SK-N-SH treated with all-trans-retinoic acid at 6 μM for 48 hours (cell line): ENCODE measurements at regions not wholly inside any gene's neighbourhood (a gene's known extent, or its start where the extent isn't known, plus 50 kb on each side); places are given as distances from the start of the nearest gene placed in this dataset.

Experiments
- ATAC-seq: fragments of 200-7000 bp; cut with Tn5 transposase; 3 replicates; pipeline ENCODE4 v1.9.1; 2020; ENCODE audit warnings: mild to moderate bottlenecking, moderate library complexity
- ARNTL ChIP-seq: fragments of 450-650 bp; formaldehyde crosslinking; IDR thresholded peaks from 2 replicates; pipeline ENCODE4 v1.5.0; 2020; ENCODE audit warnings: low read depth, mild to moderate bottlenecking, moderate library complexity, borderline replicate concordance
- BACH2 ChIP-seq: fragments of 250-450 bp; sonication (Bioruptor Pico); IDR thresholded peaks from 2 replicates; pipeline ENCODE4 v1.9.0; 2021; ENCODE audit warnings: mild to moderate bottlenecking, borderline replicate concordance
- CREB5 ChIP-seq: fragments of 250-450 bp; sonication (Bioruptor Pico); IDR thresholded peaks from 2 replicates; pipeline ENCODE4 v1.5.1; 2020; ENCODE audit warnings: low read depth, mild to moderate bottlenecking, moderate library complexity
- CSDC2 ChIP-seq: fragments of 250-450 bp; sonication (Bioruptor Pico); IDR thresholded peaks from 2 replicates; pipeline ENCODE4 v1.5.0; 2020; ENCODE audit warnings: mild to moderate bottlenecking, moderate library complexity
- CSRNP3 ChIP-seq: fragments of 250-450 bp; sonication (Bioruptor Pico); IDR thresholded peaks from 2 replicates; pipeline ENCODE4 v1.5.1; 2021; ENCODE audit warnings: mild to moderate bottlenecking, moderate library complexity
- ESRRG ChIP-seq: fragments of 250-450 bp; sonication (Bioruptor Pico); IDR thresholded peaks from 2 replicates; pipeline ENCODE4 v1.6.1; 2021; ENCODE audit warnings: mild to moderate bottlenecking
- GLIS3 ChIP-seq: fragments of 250-450 bp; sonication (Bioruptor Pico); IDR thresholded peaks from 2 replicates; pipeline ENCODE4 v1.5.0; 2020; ENCODE audit warnings: mild to moderate bottlenecking, moderate library complexity
- ISL1 ChIP-seq: fragments of 250-450 bp; sonication (Bioruptor Pico); IDR thresholded peaks from 2 replicates; pipeline ENCODE4 v2.1.2; 2022; ENCODE audit warnings: mild to moderate bottlenecking, moderate library complexity
- OSR1 ChIP-seq: fragments of 250-450 bp; sonication (Bioruptor Pico); IDR thresholded peaks from 2 replicates; pipeline ENCODE4 v1.8.0; 2022; ENCODE audit warnings: moderate library complexity, mild to moderate bottlenecking, inconsistent platforms
- PATZ1 ChIP-seq: fragments of 250-450 bp; sonication (Bioruptor Pico); IDR thresholded peaks from 2 replicates; pipeline ENCODE4 v1.8.0; 2020; ENCODE audit warnings: mild to moderate bottlenecking, moderate library complexity, borderline replicate concordance
- PPARA ChIP-seq: fragments of 250-450 bp; sonication (Bioruptor Pico); IDR thresholded peaks from 2 replicates; pipeline ENCODE4 v1.5.0; 2020; ENCODE audit warnings: mild to moderate bottlenecking, borderline replicate concordance
- RARB ChIP-seq: fragments of 250-450 bp; sonication (Bioruptor Pico); IDR thresholded peaks from 2 replicates; pipeline ENCODE4 v1.8.0; 2021; ENCODE audit warnings: mild to moderate bottlenecking, moderate library complexity
- SNAI2 ChIP-seq: fragments of 250-450 bp; sonication (Bioruptor Pico); IDR thresholded peaks from 2 replicates; pipeline ENCODE4 v1.5.0; 2020; ENCODE audit warnings: mild to moderate bottlenecking, moderate library complexity
- TCF4 ChIP-seq: fragments of 250-450 bp; sonication (Bioruptor Pico); IDR thresholded peaks from 2 replicates; pipeline ENCODE4 v1.8.0; 2021; ENCODE audit warnings: mild to moderate bottlenecking, moderate library complexity, borderline replicate concordance
- TOX ChIP-seq: fragments of 250-450 bp; sonication (Bioruptor Pico); IDR thresholded peaks from 2 replicates; pipeline ENCODE4 v1.8.0; 2021; ENCODE audit warnings: mild to moderate bottlenecking, moderate library complexity, borderline replicate concordance
- TSHZ2 ChIP-seq: fragments of 250-450 bp; sonication (Bioruptor Pico); IDR thresholded peaks from 2 replicates; pipeline ENCODE4 v1.5.0; 2020; ENCODE audit warnings: mild to moderate bottlenecking, moderate library complexity
- ZFP3 ChIP-seq: fragments of 250-450 bp; sonication (Bioruptor Pico); IDR thresholded peaks from 2 replicates; pipeline ENCODE4 v1.5.0; 2020; ENCODE audit warnings: mild to moderate bottlenecking, moderate library complexity
- ZFP30 ChIP-seq: fragments of 450-650 bp; formaldehyde crosslinking; IDR thresholded peaks from 2 replicates; pipeline ENCODE4 v1.5.0; 2022; ENCODE audit warnings: mild to moderate bottlenecking, moderate library complexity
- ZNF70 ChIP-seq: fragments of 450-650 bp; formaldehyde crosslinking; IDR thresholded peaks from 2 replicates; pipeline ENCODE4 v1.5.0; 2020; ENCODE audit warnings: mild to moderate bottlenecking, moderate library complexity
- ZNF8 ChIP-seq: fragments of 450-650 bp; formaldehyde crosslinking; IDR thresholded peaks from 2 replicates; pipeline ENCODE4 v1.5.0; 2020; ENCODE audit warnings: mild to moderate bottlenecking, moderate library complexity
- TF ChIP-seq, protein P1 (sequence below): fragments of 250-450 bp; sonication (Bioruptor Pico); IDR thresholded peaks from 2 replicates; pipeline ENCODE4 v1.8.0; 2021; ENCODE audit warnings: low read depth, mild to moderate bottlenecking, moderate library complexity, borderline replicate concordance

DNA sequence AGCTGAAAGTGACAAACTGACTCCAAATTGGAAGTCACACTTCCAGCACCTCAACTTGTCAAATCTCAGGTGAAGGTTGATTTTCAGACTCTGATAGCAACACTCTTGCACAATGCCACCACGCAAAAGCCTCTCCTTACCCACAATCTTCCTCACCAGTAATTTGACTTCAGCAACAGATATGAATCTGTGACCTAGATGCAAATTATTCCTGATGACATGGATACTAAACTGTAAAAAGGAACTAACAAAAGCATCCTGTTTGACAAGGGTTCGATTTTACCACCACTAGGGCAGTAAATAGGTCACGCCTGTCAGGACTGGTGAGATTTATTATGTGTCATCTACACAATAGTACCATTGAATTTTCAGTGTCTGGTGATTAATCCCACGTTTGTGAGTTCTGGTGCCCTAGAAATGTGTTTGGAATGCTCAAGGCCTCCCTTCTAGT lies 134.4 kb upstream of the COL21A1 start:
- TF ChIP-seq CSRNP3 (CRISPR knock-in tag) (no peak), TCF4 (no peak), ZFP3 (CRISPR knock-in tag) (no peak), PATZ1 (CRISPR knock-in tag) (no peak), ZNF70 (CRISPR knock-in tag) (no peak), ZFP30 (CRISPR knock-in tag) (no peak), RARB (CRISPR knock-in tag) (no peak), SNAI2 (CRISPR knock-in tag) (no peak), TOX (CRISPR knock-in tag) (no peak), ISL1 (CRISPR knock-in tag) (no peak), GLIS3 (CRISPR knock-in tag) (no peak), ARNTL (CRISPR knock-in tag) (no peak), OSR1 (CRISPR knock-in tag) (no peak), TSHZ2 (no peak), PPARA (no peak), CREB5 (no peak)
- TF ChIP-seq, protein P1, sequence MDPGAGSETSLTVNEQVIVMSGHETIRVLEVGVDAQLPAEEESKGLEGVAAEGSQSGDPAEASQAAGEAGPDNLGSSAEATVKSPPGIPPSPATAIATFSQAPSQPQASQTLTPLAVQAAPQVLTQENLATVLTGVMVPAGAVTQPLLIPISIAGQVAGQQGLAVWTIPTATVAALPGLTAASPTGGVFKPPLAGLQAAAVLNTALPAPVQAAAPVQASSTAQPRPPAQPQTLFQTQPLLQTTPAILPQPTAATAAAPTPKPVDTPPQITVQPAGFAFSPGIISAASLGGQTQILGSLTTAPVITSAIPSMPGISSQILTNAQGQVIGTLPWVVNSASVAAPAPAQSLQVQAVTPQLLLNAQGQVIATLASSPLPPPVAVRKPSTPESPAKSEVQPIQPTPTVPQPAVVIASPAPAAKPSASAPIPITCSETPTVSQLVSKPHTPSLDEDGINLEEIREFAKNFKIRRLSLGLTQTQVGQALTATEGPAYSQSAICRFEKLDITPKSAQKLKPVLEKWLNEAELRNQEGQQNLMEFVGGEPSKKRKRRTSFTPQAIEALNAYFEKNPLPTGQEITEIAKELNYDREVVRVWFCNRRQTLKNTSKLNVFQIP, result no peak
- ATAC-seq, result no peak

- TF ChIP-seq, protein P1, result no peak
- TF ChIP-seq CREB5, result no peak
- TF ChIP-seq BACH2 (CRISPR knock-in tag), result no peak
- no peak for TF ChIP-seq GLIS3 (CRISPR knock-in tag)
- TF ChIP-seq ZFP3 (CRISPR knock-in tag), result no peak
- no peak for TF ChIP-seq ESRRG (CRISPR knock-in tag)
- TF ChIP-seq ISL1 (CRISPR knock-in tag), result no peak
- TF ChIP-seq ZNF8 (CRISPR knock-in tag), result no peak
- no peak for TF ChIP-seq PPARA
- no peak for TF ChIP-seq CSRNP3 (CRISPR knock-in tag)
- TF ChIP-seq SNAI2 (CRISPR knock-in tag), result no peak
- no peak for TF ChIP-seq CSDC2 (CRISPR knock-in tag)
- TF ChIP-seq, all 23 proteins: peak for 0
- no peak for ATAC-seq
Measured at GRCh38 chr6:56380476-56380875, 133.1 kb upstream of the COL21A1 start.
